DMS114 treated with DMSO at 0.1 percent for 48 hours (cell line): ENCODE measurements at regions not wholly inside any gene's neighbourhood (a gene's known extent, or its start where the extent isn't known, plus 50 kb on each side); places are given as distances from the start of the nearest gene placed in this dataset.

ENCODE experiments used
- DNase-seq: peaks from one replicate; lab custom pipeline; 2025; ENCODE audit not compliant: unreplicated experiment; lab: John Stamatoyannopoulos, UW

DNA sequence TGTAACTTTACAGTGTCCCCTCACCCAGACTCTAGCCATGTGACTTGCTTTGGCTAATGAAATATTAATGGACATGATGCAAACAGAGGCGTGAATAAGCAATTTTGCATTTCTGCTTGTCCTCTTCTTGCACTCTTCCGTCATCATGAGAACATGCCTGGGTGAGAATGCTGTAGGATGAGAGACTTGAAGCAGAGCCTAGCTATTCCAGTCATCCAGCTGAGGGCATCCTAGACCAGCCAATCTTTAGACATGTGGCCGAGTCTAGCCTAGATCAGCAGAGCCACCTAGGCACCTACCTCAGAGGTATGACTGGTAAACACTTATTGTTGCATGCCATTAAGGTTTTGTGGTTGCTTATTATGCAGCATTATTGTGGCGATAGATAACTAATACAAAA, 450.5 kb upstream of the AZI2 start:
- no peak for DNase-seq

DNA sequence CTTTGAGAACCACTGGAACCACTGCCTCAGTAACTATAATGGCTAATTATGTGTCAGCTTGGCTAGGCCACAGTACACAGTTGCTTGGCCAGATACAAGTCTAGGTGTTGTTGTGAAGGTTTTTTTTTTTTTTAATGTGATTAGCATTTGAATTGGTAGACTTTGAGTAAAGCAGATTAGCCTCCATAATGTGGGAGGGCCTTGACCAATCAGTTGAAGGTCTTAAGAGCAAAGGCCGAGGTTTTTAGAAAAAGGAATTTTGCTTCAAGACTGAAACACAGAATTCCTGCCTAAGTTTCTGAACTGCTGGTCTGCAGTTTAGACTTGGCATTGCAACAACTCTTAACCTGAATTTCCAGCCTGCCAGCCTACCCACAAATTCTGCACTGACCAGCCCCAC, 451.6 kb upstream of the AZI2 start:
- no peak for DNase-seq

DNA sequence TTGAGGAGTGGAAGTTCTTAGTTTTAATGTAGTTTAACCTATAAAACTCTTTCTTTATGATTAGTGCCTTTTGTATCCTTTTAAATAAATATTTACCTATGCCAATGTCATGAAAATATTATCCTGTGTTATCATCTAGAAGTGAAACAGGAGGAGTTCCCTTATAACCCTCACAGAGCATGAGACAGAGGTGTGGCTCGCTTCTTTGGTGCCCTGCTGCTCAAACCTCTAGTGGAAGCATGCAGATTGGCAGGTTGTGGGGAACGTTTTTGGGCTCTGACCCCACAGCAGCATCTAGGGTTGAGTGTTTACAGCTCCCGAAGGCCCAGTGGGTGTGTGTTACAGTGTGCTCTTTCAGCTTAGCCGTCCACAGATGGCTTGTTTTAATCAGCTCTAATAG, 459.4 kb upstream of the AZI2 start:
- no peak for DNase-seq

DNA sequence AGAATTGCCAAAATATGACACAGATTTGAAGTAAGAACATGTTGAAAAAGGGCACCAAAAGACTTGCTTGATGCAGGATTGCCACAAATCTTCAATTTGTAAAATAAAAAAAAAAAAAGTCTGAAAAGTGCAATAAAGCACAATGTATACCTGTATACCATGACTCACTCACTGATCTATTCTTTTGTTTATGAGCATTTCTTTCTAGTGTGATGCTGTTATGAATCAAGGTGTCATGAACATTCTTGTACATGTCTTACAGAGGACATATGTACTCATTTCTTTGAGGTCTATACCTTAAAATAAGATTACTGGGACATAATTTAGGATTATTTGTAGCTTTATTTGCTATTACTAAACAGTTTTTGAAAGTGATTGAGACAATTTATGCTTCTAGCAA, 464.9 kb upstream of the RBMS3 start:
- no peak for DNase-seq

DNA sequence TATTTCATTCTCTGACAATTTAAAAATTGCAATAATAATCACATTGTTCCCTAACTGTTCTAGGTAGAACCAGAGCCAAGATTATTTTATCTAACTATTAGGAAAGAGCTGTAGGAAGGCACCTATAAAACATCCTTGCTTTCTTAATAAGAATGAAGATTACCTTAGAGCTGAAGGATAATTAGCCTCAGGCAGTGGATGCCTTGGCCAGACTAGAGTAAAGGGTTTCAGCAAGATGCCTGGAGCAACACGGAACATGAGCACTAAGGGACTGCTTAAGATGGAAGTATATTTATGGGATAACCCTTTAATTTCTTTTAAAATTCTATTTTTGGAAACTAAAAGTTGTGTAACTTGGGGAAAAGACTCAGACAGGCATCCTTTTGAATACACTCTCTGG, 456.6 kb upstream of the RBMS3 start:
- no peak for DNase-seq

DNA sequence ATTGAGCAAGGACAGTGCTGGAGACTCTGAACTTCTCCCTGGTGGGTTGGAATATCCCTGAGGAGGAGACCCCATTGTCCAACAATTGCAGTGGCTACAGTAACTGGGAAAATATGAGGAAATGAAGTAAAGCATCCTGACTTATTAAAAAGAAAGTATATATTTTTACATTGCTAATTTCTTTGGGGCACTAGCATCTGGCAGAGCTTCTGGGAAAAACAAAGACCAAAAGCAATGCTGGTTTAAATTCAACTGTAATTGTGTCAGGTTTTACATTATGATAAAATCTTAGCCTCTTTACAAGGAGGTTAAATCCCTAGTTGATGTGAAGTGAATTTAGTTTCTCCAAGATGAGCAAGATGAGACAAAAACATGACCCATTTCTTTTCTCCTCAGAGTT, 454.0 kb upstream of the RBMS3 start:
- no peak for DNase-seq

DNA sequence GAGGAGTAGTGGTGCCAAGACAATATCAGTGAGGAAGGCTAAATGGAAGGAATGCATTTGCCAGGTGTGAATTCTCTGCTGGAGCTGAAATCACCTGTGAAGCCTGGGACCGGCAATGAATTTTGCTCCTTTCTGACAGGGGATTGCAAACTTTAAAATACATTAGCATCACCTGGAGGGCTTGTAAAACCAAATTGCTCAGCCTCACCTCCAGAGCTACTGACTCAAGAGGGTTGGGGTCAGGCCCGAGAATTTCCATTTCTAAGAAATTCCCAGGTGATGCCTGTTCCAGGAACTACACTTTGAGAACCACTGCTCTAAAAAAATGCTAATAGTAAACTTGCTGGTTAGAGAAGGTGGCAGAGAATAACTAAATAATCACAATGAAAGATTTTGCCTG, 445.6 kb upstream of the RBMS3 start:
- DNase-seq: no peak

DNA sequence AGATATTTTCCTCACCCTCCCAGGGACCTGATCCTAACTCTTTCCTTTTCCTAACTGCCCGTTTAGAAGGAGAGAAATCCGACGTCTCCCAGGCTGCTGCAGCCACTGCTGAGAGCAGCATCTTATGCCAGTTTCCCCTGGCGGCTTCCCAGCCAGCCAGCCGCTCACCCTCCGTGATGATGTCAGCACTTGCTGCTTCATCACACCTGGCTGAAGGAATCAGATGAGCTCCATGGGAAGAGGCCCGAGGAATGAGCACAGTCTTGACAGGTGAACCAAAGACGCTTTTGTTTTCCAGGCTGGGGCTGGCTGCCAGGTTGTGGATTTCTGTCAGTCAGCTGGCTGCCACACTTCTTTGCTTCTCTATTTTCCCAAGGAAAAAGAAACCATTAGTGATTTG, 445.1 kb upstream of the RBMS3 start:
- no peak for DNase-seq

DNA sequence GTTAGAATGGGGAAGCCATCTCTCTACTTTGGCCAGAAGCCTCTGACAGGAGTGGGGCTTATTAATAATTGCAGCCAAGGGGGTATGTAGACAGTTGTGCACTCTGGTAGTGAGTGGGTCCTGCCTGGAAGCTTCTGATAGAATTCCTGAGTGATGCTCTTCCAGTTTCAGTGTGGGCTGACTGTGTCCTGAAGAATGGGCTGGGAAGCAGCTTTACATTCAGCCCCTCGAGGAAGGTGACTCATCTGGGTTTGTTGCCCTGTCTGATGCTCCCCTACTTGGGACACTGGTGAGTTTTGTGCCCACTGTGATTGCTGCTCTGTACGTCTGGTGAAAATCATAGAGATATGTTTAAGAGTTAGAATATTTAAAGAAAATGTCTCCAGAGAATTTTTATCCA, 444.7 kb upstream of the RBMS3 start:
- DNase-seq: no peak

DNA sequence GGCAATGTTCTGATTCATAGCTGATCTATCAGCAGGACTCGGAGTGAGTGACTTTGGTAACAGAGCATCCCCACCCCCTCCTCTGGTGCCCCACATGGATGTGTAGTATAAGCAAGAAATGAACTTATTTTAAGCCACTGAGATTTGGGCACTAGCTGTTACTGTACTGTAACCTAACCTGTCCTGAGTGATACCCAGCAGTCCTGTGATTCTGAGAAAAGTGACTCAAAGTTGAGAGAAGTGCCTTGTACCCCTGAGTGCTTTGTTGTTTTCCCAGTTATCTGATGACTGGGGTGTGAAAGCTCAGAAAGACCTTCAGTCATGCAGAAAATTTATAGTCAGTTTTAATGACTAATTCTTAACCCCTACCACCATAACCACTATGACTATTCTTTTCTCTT, 439.9 kb upstream of the RBMS3 start:
- no peak for DNase-seq

DNA sequence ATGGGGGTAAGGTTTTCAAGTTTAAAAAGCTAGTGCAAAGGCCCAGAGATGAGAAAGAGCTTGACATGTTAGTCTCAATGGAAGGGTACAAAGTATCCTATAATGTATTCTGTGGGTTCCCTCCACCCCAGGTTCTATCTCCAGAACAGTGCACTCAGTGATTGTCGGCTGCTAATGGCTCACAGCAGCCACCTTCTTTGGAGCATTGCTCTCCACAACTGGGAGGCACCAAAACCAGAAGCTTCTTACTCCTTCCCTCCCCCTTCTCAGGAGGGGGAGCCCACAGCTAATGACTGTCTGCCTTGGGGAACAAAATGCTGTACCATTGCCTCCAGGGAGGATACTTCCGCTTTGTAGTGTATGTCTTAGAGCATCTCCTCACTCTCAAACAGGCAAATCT, 439.4 kb upstream of the RBMS3 start:
- no peak for DNase-seq

DNA sequence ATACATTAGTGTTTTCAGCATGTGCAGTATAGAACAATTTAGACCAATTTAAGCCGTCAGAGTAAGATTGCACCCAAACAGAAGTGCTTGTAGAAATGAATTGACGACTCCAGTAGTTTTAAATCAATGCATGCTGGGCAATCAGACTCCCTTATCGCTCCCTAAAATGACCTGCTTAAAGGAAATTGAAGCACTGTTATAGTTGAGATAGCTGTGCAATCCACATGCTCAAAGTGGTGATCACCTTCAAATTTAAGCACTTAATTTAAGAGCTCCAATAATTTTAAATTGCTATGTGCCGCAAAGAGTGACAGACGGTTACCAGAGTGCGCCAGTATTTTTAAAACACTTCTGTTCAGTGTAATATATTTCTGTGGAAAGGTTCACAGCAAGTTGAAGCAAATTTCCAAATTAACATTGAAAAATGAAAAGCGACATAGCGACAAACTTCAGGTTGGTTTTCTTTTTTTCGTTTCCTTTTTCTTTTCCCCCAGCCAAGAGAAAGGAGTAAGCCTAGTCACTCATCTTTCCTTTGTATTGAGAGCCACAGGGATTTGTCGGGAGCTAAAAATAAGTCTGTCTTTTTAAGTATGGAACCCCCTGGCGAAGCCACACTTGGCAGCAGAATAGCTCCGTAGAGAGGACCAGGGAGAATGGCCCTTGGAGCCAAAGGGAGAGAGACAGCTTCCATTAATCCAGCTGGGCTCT, 436.4 kb upstream of the RBMS3 start:
- no peak for DNase-seq

DNA sequence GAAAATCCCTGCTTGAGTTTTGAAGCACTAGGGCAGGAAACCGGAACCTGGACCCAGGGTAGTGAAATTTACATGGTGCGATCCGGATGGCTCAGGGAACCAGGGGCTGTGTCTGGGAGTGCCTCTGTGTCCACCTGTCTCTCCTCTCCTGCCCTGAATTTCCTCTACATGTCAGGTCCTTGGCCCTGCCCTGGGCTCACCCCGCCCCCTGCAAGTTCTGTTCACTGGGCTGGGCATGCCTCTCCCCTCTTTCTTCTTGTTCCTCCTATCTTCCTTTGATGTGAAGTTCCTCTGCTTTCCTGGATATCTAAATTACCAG, 435.9 kb upstream of the RBMS3 start:
- DNase-seq: no peak

DNA sequence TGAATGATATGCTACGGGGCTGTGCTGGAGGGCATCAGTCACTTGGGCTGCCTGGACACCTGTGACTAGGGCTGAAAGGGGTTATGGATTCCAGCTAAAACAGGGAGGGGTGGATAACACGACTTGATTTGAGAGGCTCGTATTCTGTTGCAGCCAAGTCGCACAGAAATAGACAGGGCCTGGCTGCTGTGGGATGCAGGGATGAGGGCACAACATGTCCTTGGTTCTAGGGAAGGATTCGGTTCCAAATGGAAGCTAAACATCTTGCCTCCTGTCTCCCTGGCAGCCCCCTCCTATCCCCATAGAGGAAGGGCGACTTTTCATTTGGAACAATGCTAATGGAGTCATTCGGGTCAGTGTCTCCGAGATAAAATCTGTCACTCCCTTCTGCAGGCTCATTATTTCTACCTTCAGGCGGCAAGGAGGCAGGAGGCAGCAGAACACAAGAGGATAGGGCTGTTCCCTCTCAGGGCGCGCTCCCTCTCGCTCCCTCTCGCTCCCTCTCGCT, 433.8 kb upstream of the RBMS3 start:
- DNase-seq: no peak

DNA sequence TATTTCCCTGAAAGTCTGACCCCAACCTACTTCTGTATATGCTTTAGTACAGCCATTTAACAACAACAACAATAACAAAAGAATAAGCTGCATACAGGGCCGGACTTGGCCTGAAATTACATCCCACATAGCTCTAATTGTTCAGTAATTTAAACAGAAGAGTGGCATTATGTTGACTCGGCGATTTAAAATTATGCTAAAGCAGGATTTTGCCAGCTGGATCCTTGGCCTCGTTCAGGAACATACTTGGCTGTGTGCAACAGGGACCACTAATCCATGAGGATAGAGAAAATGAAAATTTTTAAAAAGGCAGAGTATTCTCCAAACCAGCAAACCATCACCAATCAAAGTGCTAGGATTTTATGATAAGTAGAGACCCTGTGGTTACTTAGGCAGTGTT, 433.1 kb upstream of the RBMS3 start:
- no peak for DNase-seq

DNA sequence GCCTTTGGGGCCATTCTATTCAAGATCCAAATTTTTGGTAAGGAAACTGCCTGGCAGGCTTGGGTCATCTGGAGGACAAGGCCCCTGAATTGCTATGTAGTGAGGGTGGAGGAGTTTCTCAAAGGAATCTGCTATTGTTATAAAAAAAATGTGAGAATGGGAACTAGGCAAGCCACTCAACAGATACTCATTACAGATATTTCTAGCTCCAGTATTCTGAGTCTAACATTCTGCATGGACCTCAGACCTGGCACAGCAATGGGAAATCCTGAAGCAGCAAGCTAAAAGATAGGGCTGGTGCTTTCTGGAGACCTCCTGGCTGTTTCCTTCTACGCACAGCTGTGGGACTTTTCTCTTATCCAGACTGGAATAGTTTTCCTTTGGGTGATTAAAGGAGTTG, 430.7 kb upstream of the RBMS3 start:
- no peak for DNase-seq

DNA sequence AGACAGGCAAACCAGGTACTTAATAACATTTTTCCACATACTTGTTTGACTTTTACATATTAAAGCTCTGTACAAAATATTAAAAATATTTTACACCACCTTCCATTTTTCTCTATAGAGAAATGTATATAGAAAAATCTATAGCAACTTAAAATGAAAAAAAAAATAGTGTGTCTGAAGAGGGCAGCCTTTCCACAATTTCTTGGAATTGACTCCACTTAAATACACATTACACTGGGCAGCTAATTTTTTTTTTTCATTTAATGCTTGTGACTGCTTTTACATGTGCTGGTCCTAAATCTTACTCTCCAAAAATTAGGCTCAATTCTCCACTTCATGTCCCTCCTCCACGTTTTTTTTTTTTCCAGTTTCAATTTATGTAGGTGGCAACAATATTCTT, 427.0 kb upstream of the RBMS3 start:
- no peak for DNase-seq

DNA sequence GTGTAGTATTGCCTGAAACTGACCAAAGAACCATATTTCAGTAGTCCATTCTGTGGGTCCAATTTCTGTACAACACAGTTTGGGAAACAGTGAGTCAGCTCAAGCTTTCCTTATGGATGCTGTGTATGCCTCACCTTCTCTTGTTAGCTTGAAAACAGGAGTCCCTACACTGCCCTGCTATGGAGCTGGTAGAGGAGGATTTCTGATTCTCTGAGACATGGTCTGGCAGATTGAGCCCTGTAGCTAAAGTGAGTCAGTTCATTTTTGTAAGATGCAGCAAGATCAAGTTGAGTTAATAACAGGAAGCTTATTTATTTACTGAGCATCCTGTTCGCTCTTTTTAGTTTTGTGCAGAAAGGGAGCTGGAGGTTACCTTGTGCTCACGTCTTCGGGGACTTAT, 424.1 kb upstream of the RBMS3 start:
- no peak for DNase-seq

DNA sequence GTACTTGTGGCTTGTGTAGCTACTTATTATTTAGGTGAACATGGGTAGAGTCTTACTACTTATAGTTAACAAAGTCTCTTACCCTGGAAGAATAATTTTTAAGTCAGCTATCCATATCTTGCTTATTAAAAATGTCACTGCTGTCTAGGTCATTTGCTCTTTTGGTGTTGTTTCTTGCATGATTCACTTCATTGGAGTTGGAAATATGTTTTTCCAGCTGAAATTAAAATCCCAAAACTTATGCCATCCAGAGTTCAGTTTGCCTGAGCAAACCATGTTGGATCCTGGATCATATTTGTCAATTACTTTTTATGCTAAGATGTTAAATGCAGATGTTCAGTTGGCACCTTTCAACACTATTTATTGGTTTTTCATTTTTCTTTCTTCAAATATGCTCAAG, 421.0 kb upstream of the RBMS3 start:
- DNase-seq: no peak

DNA sequence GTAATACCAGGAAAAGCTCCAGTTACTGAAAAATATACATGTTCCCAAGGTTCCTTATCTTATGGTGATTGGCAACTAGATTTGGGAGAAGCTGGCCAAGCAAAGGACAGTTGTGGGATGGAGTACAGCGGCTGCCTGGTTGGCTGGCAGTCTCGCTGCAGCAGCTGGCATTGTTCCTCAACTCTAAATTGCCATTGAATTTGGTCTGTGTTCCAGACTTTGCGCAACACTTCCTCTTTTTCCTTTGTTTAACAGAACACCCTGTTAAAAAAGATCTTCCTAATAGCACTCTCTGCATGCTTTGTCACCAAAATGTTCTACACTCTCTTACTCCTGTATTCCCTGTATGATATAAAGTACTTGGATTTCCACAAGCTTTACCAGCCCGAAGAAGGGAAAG, 420.6 kb upstream of the RBMS3 start:
- DNase-seq: no peak

DNA sequence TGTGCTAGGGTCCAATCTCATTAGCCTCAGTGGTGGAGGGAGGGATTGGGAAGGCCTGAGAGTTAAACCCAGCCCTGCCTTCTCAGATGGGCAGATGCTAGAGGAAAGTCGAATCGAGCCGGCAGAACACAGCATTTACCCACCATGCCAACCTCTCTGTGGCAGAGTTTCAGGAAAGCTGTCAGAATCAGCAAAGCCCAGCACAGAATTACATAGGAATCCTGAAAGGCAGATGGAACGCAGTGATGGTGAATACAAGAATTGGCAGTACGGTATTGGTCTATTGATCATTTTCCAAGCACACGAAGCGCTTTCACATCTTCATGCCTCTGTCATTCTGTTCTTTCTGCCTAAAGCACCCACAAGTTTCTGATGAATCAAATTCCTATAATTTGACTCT, 417.7 kb upstream of the RBMS3 start:
- no peak for DNase-seq

DNA sequence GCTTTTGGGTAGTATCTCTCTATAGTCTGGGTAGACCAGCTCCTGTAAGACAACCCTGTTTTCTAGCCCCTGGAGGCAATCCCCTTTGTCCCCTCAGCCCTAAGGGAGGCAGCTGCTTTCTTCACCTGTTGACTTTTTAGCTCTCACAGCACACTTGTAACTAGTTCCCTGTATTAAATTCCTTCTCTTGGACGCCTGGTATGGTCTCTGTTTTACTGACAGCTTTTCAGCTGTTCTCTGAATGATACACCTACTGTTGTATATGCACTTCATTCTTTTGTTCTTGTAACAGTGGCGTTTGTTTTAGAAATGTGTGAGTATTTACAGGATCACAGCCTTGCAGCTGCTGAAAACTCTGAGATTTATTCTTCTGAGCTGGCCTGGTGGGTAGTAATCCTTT, 413.0 kb upstream of the RBMS3 start:
- DNase-seq: no peak

DNA sequence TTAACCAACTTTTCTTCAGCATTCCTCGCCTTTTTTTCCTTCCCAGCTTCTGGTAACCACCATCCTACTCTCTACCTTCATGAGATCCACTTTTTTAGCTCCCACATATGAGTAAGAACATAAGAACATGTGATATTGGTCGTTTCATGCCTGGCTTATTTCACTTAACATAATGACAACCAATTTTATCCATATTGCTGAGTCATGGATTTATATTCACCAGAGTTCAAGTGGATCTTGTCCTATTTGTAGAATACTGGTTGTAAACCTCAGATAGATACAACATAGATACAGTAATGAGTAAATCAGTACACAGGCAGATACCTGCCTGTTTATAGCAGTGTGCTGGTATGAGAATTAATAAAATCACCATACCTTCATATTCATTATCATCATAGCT, 412.0 kb upstream of the RBMS3 start:
- no peak for DNase-seq

DNA sequence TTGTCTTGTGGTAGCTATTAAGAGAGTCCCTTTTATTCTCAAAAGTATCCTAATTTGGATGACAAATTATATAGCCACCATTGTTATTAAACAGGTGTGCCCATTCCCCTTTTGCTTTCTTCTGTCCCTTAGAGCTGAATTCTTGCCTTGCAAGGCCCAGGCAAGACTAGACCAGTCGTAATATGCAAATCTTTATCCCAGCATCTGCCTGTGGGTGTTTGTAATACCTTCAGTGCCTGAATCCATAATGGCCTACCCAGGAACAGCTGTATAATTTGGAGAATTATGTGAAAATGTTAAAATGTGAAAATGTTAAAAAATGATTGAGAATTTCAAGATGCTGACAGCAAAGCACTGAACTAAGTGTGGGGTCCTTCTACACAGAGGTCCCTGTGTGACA, 403.0 kb upstream of the RBMS3 start:
- no peak for DNase-seq
